ENCODE measurements at regions not wholly inside any gene's neighbourhood (a gene's known extent, or its start where the extent isn't known, plus 50 kb on each side); places are given as distances from the start of the nearest gene placed in this dataset.

- DNase-seq (ENCODE audit: low read depth in 4 of 4, low spot score in 1 of 4): no peak
Measured at GRCh38 chr15:92565351-92566125, 90.0 kb downstream of the FAM174B start.

GRCh38 chr15:92561754-92562153 is 93.8 kb downstream of the FAM174B start:
- DNase-seq (ENCODE audit: low read depth in 4 of 4, low spot score in 1 of 4): no peak

- DNase-seq (ENCODE audit: low read depth in 4 of 4, low spot score in 1 of 4): no peak
Measured at GRCh38 chr15:92553317-92553716, 102.3 kb downstream of the FAM174B start.

- no peak for DNase-seq (ENCODE audit: low read depth in 4 of 4, low spot score in 1 of 4)
Measured at GRCh38 chr15:92545996-92546395, 109.6 kb downstream of the FAM174B start.

- no peak for DNase-seq (ENCODE audit: low read depth in 4 of 4, low spot score in 1 of 4)
Measured at GRCh38 chr15:92541291-92542200, 114.0 kb downstream of the FAM174B start.

GRCh38 chr15:92538115-92538514 is 117.5 kb downstream of the FAM174B start:
- DNase-seq (ENCODE audit: low read depth in 4 of 4, low spot score in 1 of 4): no peak

- no peak for DNase-seq (ENCODE audit: low read depth in 4 of 4, low spot score in 1 of 4)
Measured at GRCh38 chr15:92533298-92533697, 122.3 kb downstream of the FAM174B start.

- no peak for DNase-seq (ENCODE audit: low read depth in 4 of 4, low spot score in 1 of 4)
Measured at GRCh38 chr15:92531406-92531805, 124.2 kb downstream of the FAM174B start.

GRCh38 chr15:92528736-92529135 is 126.8 kb downstream of the FAM174B start:
- DNase-seq (ENCODE audit: low read depth in 4 of 4, low spot score in 1 of 4): no peak

- no peak for DNase-seq (ENCODE audit: low read depth in 4 of 4, low spot score in 1 of 4)
Measured at GRCh38 chr15:92527197-92527596, 128.4 kb downstream of the FAM174B start.

GRCh38 chr15:92525758-92526245 is 129.8 kb downstream of the FAM174B start:
- DNase-seq (ENCODE audit: low read depth in 4 of 4, low spot score in 1 of 4): no peak

- DNase-seq (ENCODE audit: low read depth in 4 of 4, low spot score in 1 of 4): no peak
Measured at GRCh38 chr15:92524874-92525565, 130.6 kb downstream of the FAM174B start.

- DNase-seq (ENCODE audit: low read depth in 4 of 4, low spot score in 1 of 4): no peak
Measured at GRCh38 chr15:92524161-92524560, 130.5 kb downstream of the ST8SIA2 start.

GRCh38 chr15:92523176-92523575 is 129.5 kb downstream of the ST8SIA2 start:
- no peak for DNase-seq (ENCODE audit: low read depth in 4 of 4, low spot score in 1 of 4)

GRCh38 chr15:92521624-92522008 is 127.9 kb downstream of the ST8SIA2 start:
- DNase-seq (ENCODE audit: low read depth in 4 of 4, low spot score in 1 of 4): peak in 3 of 4 experiments; percentile 9 to 39 (median 15)

GRCh38 chr15:92520914-92521623 is 127.4 kb downstream of the ST8SIA2 start:
- no peak for DNase-seq (ENCODE audit: low read depth in 4 of 4, low spot score in 1 of 4)

- DNase-seq (ENCODE audit: low read depth in 4 of 4, low spot score in 1 of 4): no peak
Measured at GRCh38 chr15:92519709-92520108, 126.0 kb downstream of the ST8SIA2 start.

All from stimulated activated CD4-positive, alpha-beta T cell treated with anti-CD3 and anti-CD28 coated beads, Interleukin-1b, Interleukin-23, amount 100 ng/mL, for 24 hours (primary cell).